AG04450 (cell line): ENCODE measurements at regions not wholly inside any gene's neighbourhood (a gene's known extent, or its start where the extent isn't known, plus 50 kb on each side); places are given as distances from the start of the nearest gene placed in this dataset.

Experiments used
- CTCF ChIA-PET: fragments of 300-600, 350-600 bp; formaldehyde crosslinking; extraction: SDS; loops from one replicate; lab custom pipeline; 2022; ENCODE audit warnings: antibody characterized with exemption, inconsistent platforms; lab: Charles Lee
- POLR2A ChIA-PET: fragments of 350-600 bp; formaldehyde crosslinking; extraction: SDS; loops from one replicate; lab custom pipeline; 2021; ENCODE audit warnings: antibody characterized with exemption, inconsistent platforms; lab: Yijun Ruan, JAX
- DNase-seq: peaks from one replicate; pipeline ENCODE4 v3.0.0-alpha.2; 2011; ENCODE audit warnings: low read depth, low spot score
- H3K27ac ChIP-seq: one replicate; pipeline ENCODE4 v1.5.1; 2012; ENCODE audit warnings: low read depth, low read length, control low read depth
- H3K27me3 ChIP-seq: one replicate; pipeline ENCODE4 v1.6.0; 2012; ENCODE audit warnings: low read length; ENCODE audit not compliant: control insufficient read depth, insufficient read depth
- H3K4me3 ChIP-seq: 2 replicates; pipeline ENCODE4 v1.5.1; 2011; ENCODE audit warnings: mild to moderate bottlenecking, low read depth, low read length, control low read depth
- H3K9me3 ChIP-seq: 2 replicates; pipeline ENCODE4 v1.5.1; 2012; ENCODE audit warnings: low read length; ENCODE audit not compliant: control insufficient read depth, insufficient read depth
- CTCF ChIP-seq: IDR thresholded peaks from 2 replicates; pipeline ENCODE4 v1.5.1; 2011; ENCODE audit warnings: low read depth, low read length, control low read depth, inconsistent platforms

DNA sequence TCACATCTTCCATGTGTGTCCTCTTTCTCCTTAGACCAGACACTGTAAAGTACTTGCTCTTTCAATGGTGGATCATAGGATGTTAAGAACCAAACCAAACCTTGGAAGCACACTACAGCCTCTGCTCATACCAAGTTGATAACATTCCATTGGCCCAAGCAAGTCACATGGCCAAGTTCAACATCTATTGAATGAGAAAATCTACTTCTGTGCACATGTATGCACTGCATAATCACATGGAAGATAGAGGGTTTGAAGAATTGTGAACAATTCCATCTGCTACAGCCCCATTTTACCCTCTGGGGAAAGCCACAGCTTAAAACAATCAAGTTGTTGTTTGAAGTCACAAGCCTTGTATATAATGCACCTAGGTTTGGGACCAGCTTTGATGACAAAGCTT is 68.2 kb downstream of the MFAP3 start:
- TF ChIP-seq CTCF, result no peak
- no peak for DNase-seq
- CTCF ChIA-PET, result interaction anchor here (1.0 to 1.1 kb wide), 2 partner anchors 35 to 298 kb away, joined by 3 read pairs; no protein-coding TSS in a partner anchor
- H3K4me3 ChIP-seq, result no peak overlapping the region
- POLR2A ChIA-PET, result no interaction called here
- no peaks in the 10 kb centered on the region for H3K9me3 ChIP-seq
- H3K27me3 ChIP-seq, result peaks cover 5% of the 10 kb centered on the region
- no peak overlapping the region for H3K27ac ChIP-seq

DNA sequence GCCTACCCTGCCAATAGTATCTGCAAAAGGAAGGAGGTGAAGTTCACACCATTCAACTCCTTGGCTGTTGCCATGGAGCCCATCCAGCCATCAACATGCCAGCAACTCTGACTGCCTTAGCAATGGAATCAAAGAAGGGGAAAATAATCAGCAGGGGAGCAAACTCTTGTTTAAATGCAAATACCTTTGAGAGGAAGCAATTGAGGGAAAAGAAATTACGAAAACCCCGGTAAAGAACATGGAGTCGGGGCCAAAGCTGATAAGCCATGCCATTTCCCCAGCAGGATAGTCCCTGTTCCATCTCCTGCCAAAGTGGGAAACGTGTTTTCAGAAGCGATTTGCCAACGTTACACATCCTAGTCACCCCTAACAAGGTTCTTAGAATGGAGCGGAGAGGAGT is 69.0 kb downstream of the MFAP3 start:
- CTCF ChIA-PET, result interaction anchor here (1.0 to 1.1 kb wide), 2 partner anchors 36 to 298 kb away, joined by 3 read pairs; no protein-coding TSS in a partner anchor
- POLR2A ChIA-PET, result no interaction called here
- H3K4me3 ChIP-seq, result no peak overlapping the region
- TF ChIP-seq CTCF, result no peak
- no peaks in the 10 kb centered on the region for H3K9me3 ChIP-seq
- no peak overlapping the region for H3K27ac ChIP-seq
- peaks cover 8% of the 10 kb centered on the region for H3K27me3 ChIP-seq
- no peak for DNase-seq

DNA sequence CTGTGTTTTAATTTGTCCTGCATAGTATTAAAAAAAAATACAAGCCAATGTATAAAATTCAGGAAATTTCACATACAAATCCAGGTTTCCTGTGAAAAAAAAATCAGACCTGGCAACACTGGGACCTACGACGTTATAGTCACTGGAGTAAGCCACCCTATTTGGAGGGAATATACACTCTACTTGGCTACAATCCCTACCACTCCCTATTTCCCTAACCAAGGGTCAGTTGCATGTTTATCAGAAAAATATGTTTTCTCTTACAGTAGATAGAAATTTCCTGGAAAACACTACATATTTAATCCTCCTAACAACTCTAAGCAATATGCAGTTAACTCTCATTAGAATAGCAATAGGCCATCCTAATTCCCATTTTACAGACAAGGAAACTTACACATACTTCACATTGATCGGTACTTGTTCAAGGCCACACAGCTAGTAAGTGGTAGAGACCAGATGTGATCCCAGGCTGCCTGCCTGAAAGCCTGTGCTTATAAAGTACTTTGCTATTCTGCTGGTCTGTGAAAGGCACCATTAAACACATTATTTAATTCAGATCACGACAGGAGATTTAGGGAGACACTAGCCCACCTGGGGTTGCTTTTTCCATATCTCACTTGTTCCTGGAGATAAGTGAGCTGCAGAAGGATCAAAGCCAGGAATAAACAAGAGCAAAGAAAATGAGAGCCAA is 70.8 kb downstream of the MFAP3 start:
- TF ChIP-seq CTCF, result no peak
- Histone ChIP-seq H3K27ac (no peak overlapping the region), H3K9me3 (no peaks in the 10 kb centered on the region), H3K27me3 (peaks cover 9% of the 10 kb centered on the region), H3K4me3 (no peak overlapping the region)
- ChIA-PET POLR2A (no interaction called here), CTCF (interaction anchor here (0.6 to 1.9 kb wide), 2 partner anchors 37 to 1971 kb away, joined by 3 to 6 read pairs; no protein-coding TSS in a partner anchor)
- DNase-seq, result no peak

DNA sequence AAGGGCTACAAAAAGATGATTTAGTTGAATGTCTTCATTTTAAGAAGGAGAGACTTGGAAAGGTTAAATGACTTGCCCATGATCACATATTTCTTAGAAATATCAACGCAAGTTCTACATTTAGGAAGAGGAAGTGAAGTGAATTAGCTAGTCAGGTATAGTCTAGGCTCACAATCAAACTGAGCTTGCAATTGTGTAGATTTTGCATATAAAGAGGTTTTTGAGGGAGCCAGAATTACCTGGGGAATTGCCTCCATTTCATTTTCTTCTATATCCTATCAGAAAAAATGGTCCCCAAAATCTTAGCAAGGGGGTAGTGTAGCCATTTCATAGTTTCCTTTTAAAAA is 71.3 kb downstream of the MFAP3 start:
- no peak for TF ChIP-seq CTCF

DNA sequence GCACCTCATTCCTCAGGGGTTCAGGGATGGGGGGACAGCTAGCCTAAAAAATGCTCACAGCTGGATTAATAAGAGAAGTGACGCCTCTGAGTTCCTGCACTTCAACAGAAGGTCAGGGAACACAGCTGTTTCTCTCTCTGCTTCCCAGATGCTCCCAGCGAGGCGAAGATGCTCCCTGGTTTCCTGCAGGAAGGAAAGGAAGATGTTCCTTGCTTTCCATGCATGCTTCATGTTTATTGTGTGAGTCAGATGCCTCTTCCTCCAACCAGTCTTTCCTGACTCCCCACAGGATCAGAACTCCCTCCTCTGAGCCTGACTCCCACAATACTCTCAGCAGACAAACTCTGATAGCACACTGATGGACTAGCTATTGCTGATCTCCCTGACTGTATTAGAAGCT is 71.9 kb downstream of the MFAP3 start:
- Histone ChIP-seq H3K27me3 (peaks cover 19% of the 10 kb centered on the region), H3K4me3 (no peak overlapping the region), H3K9me3 (no peaks in the 10 kb centered on the region), H3K27ac (no peak overlapping the region)
- DNase-seq, result no peak
- ChIA-PET CTCF (interaction anchor here (1.9 kb wide), 1 partner anchor 38 kb away, joined by 6 read pairs; no protein-coding TSS in a partner anchor), POLR2A (no interaction called here)
- no peak for TF ChIP-seq CTCF

More for the DNA sequence above, 71.3 kb downstream of the MFAP3 start:
- H3K4me3 ChIP-seq, result no peak overlapping the region
- peaks cover 13% of the 10 kb centered on the region for H3K27me3 ChIP-seq
- ChIA-PET POLR2A (no interaction called here), CTCF (interaction anchor here (1.9 kb wide), 1 partner anchor 38 kb away, joined by 6 read pairs; no protein-coding TSS in a partner anchor)
- H3K9me3 ChIP-seq, result no peaks in the 10 kb centered on the region
- no peak overlapping the region for H3K27ac ChIP-seq
- DNase-seq, result no peak
